ENCODE measurements at regions not wholly inside any gene's neighbourhood (a gene's known extent, or its start where the extent isn't known, plus 50 kb on each side); places are given as distances from the start of the nearest gene placed in this dataset.

DNA sequence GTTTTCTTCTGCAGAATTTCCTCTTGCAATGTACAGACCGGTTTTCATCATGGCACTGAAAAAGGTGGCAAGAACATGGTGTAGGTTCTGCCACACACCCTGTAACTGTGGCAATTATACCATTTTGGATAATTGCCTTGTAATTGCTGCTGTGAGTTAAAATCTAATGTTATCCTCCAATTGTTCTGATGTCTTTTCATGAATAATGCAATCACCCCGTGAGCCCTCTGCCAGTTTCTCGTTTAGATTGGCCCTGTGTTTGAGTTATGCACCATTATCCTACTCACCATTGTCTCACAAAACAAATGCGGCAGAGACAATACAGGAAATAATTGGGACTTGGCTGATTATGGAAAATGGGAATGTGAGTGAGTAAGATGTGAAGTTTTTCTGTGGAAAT, 61.8 kb upstream of the MTNR1B start:
- H3K4me3 Mint-ChIP-seq: no peak overlapping the region
- no peaks in the 10 kb centered on the region for H3K4me1 Mint-ChIP-seq
- DNase-seq: no peak
- H3K27me3 Mint-ChIP-seq: no peaks in the 10 kb centered on the region
- peaks cover 0 to 4% (median 0%) of the 10 kb centered on the region in 7 donors for H3K9me3 Mint-ChIP-seq
- H3K36me3 Mint-ChIP-seq: no peaks in the 10 kb centered on the region
- no peak for ATAC-seq (ENCODE audit: low read depth in 2 of 2)
- H3K27ac Mint-ChIP-seq: no peak overlapping the region

GRCh38 chr11:92909214-92909613, 60.2 kb upstream of the MTNR1B start:
- no peaks in the 10 kb centered on the region for H3K4me1 Mint-ChIP-seq
- DNase-seq (no peak), ATAC-seq (ENCODE audit: low read depth in 2 of 2) (no peak)
- no peak overlapping the region for H3K4me3 Mint-ChIP-seq
- H3K27me3 Mint-ChIP-seq: peaks cover 0 to 4% (median 0%) of the 10 kb centered on the region in 3 donors
- no peaks in the 10 kb centered on the region for H3K36me3 Mint-ChIP-seq
- H3K27ac Mint-ChIP-seq: no peak overlapping the region
- peaks cover 0 to 5% (median 0%) of the 10 kb centered on the region in 7 donors for H3K9me3 Mint-ChIP-seq

DNA sequence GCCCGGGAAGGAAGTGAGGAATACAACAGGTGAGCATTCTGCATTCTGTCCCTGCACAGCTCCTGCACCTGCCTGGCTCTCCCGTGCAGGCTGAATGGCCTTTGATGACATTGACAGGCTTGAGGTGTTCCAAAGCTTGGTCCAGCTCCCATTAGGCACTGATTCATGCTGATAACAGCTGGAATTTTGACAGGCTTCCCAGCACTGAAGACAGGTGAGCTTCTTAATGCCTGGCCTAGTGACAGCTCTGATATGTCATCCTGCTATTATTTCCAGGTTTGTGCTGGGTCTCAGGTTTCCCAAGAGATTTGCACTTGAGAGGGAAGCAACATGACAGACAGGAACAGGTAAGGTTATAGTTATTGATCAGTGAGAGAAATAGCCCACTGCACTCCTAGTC, 58.0 kb upstream of the MTNR1B start:
- no peaks in the 10 kb centered on the region for H3K36me3 Mint-ChIP-seq
- no peak for DNase-seq
- no peak for ATAC-seq (ENCODE audit: low read depth in 2 of 2)
- H3K4me3 Mint-ChIP-seq: no peak overlapping the region
- H3K4me1 Mint-ChIP-seq: no peaks in the 10 kb centered on the region
- peaks cover 0 to 7% (median 0%) of the 10 kb centered on the region in 7 donors for H3K9me3 Mint-ChIP-seq
- H3K27ac Mint-ChIP-seq: no peak overlapping the region
- peaks cover 0 to 4% (median 0%) of the 10 kb centered on the region in 3 donors for H3K27me3 Mint-ChIP-seq

DNA sequence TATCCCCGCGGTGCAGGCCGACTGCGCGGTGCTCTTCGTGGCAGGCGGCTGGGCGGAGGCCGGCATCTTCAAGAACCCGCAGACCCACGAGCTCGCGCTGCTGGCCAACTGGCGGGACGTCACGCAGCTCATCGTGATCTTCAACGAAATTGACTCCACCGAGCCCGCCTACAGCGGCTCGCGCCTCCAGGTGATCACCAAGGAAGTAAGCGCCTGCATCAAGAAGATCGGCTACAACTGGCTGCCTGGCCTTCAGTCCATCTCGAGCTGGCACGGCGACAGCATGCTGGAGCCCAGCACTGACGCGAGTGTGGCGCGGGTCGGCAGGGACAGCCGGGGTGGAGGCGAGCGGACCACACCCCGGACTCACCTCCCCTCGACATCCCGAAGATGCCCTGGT, 53.9 kb upstream of the MTNR1B start:
- Mint-ChIP-seq H3K4me1 (no peaks in the 10 kb centered on the region), H3K27ac (no peak overlapping the region), H3K27me3 (peaks cover 0 to 4% (median 0%) of the 10 kb centered on the region in 3 donors), H3K36me3 (no peaks in the 10 kb centered on the region), H3K9me3 (peaks cover 0 to 7% (median 0%) of the 10 kb centered on the region in 7 donors), H3K4me3 (no peak overlapping the region)
- DNase-seq: no peak
- no peak for ATAC-seq (ENCODE audit: low read depth in 2 of 2)

DNA sequence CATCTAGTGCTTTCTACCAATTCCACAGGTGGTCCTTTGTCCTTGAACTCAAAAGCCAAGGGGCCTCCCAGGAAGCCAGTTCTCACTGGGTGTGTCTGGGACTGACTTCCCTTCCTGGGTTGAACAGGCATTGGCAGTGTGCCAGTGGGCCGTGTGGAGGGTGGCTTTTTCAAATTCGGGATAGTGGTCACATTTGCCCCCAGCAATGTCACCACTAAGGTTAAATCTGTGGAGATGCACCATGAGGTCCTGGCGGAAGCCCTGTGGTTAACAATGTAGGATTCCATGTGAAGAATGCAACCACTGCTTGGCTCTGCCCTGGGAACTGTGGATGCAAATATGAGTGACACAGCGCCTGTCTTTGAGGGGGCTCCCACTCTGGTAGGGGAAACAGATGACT, 53.2 kb upstream of the MTNR1B start:
- no peak overlapping the region for H3K27ac Mint-ChIP-seq
- peaks cover 0 to 7% (median 0%) of the 10 kb centered on the region in 7 donors for H3K9me3 Mint-ChIP-seq
- peaks cover 0 to 4% (median 0%) of the 10 kb centered on the region in 3 donors for H3K27me3 Mint-ChIP-seq

GRCh38 chr11:92917927-92918326, 51.5 kb upstream of the MTNR1B start:
- no peak for DNase-seq
- Mint-ChIP-seq H3K27ac (no peak overlapping the region), H3K9me3 (peaks cover 0 to 7% (median 4%) of the 10 kb centered on the region in 7 donors), H3K27me3 (peaks cover 0 to 3% (median 0%) of the 10 kb centered on the region in 3 donors), H3K4me3 (no peak overlapping the region), H3K36me3 (no peaks in the 10 kb centered on the region), H3K4me1 (no peaks in the 10 kb centered on the region)
- no peak for ATAC-seq (ENCODE audit: low read depth in 2 of 2)

More for the DNA sequence above, 53.2 kb upstream of the MTNR1B start:
- Mint-ChIP-seq H3K36me3 (no peaks in the 10 kb centered on the region), H3K4me1 (no peaks in the 10 kb centered on the region), H3K4me3 (no peak overlapping the region)
- no peak for DNase-seq
- no peak for ATAC-seq (ENCODE audit: low read depth in 2 of 2)

DNA sequence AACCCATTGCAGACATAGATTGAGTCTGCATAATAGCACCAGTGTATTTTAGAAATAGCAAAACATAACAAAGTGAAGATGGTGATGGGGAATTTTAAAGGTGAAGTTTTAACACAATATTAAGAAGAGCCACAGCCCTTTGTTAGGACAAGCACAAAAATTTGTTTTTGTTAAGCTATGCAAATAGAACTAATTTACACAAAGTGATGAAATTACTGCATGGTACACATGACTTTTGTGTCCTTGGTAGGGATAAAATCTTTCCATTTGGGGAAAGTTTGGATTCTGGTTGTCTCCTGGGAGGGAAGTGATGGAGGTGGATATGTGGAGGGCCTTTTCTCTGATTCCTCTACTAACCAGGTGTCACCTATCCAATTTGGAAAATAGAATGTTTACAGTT, 50.4 kb upstream of the MTNR1B start:
- peaks cover 0 to under 1% of the 10 kb centered on the region in 2 donors for H3K36me3 Mint-ChIP-seq
- DNase-seq: no peak
- H3K4me3 Mint-ChIP-seq: no peak overlapping the region
- H3K4me1 Mint-ChIP-seq: no peaks in the 10 kb centered on the region
- no peak for ATAC-seq (ENCODE audit: low read depth in 2 of 2)
- H3K9me3 Mint-ChIP-seq: peaks cover 2 to 11% (median 6%) of the 10 kb centered on the region in 7 donors
- no peaks in the 10 kb centered on the region for H3K27me3 Mint-ChIP-seq
- no peak overlapping the region for H3K27ac Mint-ChIP-seq

Measured in naive B cell (primary cell).